GM21723 (cell line): ENCODE measurements at regions not wholly inside any gene's neighbourhood (a gene's known extent, or its start where the extent isn't known, plus 50 kb on each side); places are given as distances from the start of the nearest gene placed in this dataset.

Experiments used
- ATAC-seq: cut with Tn5 transposase; IDR thresholded peaks from one replicate; pipeline ENCODE4 v1.9.1; 2021; ENCODE audit warnings: mild to moderate bottlenecking, moderate library complexity; ENCODE audit not compliant: unreplicated experiment

- no peak for ATAC-seq
Observed at GRCh38 chr4:151820004-151820403, 59.2 kb upstream of the GATB start.

- ATAC-seq = no peak
Observed at GRCh38 chr4:151811403-151811802, 50.6 kb upstream of the GATB start.
